ENCODE measurements at regions not wholly inside any gene's neighbourhood (a gene's known extent, or its start where the extent isn't known, plus 50 kb on each side); places are given as distances from the start of the nearest gene placed in this dataset.

- TF ChIP-seq CTCF (IDR thresholded peaks at IDR 0.05) = no peak
- TF ChIP-seq POLR2AphosphoS5 (IDR thresholded peaks at IDR 0.05) = no peak
These were observed 511.6 kb downstream of the CDH26 start for GRCh38 chr20:60469829-60470228.

Measured in stomach (tissue), 4 donors.